HEK293 (cell line): ENCODE measurements at regions not wholly inside any gene's neighbourhood (a gene's known extent, or its start where the extent isn't known, plus 50 kb on each side); places are given as distances from the start of the nearest gene placed in this dataset.
"Not testable (repeated sequence)": the region's sequence is repeated elsewhere in the genome, so short reads cannot be mapped to it uniquely, and the experiment has no call there.

Experiments used
- ZNF785 ChIP-seq: fragments of 450-650 bp; formaldehyde crosslinking; IDR thresholded peaks from 2 replicates; pipeline ENCODE4 v1.5.1; 2016; ENCODE audit warnings: missing biosample characterization, missing genetic modification characterization
- ZNF791 ChIP-seq: fragments of 450-650 bp; formaldehyde crosslinking; IDR thresholded peaks from 2 replicates; pipeline ENCODE4 v1.5.1; 2016; ENCODE audit warnings: missing biosample characterization, missing genetic modification characterization
- TF ChIP-seq, protein P1 (sequence below): fragments of 450-650 bp; formaldehyde crosslinking; IDR thresholded peaks from 2 replicates; pipeline ENCODE4 v1.5.1; 2016; ENCODE audit warnings: missing biosample characterization, missing genetic modification characterization
- TF ChIP-seq, protein P2 (sequence below): fragments of 450-650 bp; formaldehyde crosslinking; IDR thresholded peaks from 2 replicates; pipeline ENCODE4 v1.5.1; 2016; ENCODE audit warnings: missing biosample characterization, missing genetic modification characterization, low read depth
- TF ChIP-seq, protein P3 (sequence below): fragments of 450-650 bp; formaldehyde crosslinking; IDR thresholded peaks from 2 replicates; pipeline ENCODE4 v1.5.1; 2016; ENCODE audit warnings: missing biosample characterization, missing genetic modification characterization, borderline replicate concordance
- TF ChIP-seq, protein P4 (sequence below): fragments of 450-650 bp; formaldehyde crosslinking; IDR thresholded peaks from 2 replicates; pipeline ENCODE4 v1.5.1; 2016; ENCODE audit warnings: missing biosample characterization, missing genetic modification characterization

DNA sequence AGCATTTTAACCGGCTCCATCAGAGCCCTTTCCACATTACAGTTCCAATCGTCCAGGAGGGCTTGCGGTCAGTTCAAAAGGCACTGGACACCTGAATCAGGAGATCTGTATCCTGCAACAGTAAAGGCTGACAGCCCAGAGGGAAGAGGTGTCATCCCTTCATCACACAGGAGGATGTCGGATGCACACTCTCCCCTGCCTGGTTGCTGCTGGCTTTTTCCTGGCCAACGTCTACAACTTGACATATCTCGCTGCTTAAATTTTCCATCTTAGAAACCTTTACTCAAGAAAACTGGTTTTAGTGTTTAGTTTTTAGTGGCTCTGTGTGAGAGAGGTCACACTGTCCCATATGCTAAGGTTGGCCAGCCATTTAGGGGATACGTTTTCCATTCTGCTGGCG, 78.7 kb upstream of the TNK2 start:
- TF ChIP-seq, protein P1, sequence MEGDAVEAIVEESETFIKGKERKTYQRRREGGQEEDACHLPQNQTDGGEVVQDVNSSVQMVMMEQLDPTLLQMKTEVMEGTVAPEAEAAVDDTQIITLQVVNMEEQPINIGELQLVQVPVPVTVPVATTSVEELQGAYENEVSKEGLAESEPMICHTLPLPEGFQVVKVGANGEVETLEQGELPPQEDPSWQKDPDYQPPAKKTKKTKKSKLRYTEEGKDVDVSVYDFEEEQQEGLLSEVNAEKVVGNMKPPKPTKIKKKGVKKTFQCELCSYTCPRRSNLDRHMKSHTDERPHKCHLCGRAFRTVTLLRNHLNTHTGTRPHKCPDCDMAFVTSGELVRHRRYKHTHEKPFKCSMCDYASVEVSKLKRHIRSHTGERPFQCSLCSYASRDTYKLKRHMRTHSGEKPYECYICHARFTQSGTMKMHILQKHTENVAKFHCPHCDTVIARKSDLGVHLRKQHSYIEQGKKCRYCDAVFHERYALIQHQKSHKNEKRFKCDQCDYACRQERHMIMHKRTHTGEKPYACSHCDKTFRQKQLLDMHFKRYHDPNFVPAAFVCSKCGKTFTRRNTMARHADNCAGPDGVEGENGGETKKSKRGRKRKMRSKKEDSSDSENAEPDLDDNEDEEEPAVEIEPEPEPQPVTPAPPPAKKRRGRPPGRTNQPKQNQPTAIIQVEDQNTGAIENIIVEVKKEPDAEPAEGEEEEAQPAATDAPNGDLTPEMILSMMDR (tag by site-specific recombination) = not testable (repeated sequence)
- TF ChIP-seq, protein P2, sequence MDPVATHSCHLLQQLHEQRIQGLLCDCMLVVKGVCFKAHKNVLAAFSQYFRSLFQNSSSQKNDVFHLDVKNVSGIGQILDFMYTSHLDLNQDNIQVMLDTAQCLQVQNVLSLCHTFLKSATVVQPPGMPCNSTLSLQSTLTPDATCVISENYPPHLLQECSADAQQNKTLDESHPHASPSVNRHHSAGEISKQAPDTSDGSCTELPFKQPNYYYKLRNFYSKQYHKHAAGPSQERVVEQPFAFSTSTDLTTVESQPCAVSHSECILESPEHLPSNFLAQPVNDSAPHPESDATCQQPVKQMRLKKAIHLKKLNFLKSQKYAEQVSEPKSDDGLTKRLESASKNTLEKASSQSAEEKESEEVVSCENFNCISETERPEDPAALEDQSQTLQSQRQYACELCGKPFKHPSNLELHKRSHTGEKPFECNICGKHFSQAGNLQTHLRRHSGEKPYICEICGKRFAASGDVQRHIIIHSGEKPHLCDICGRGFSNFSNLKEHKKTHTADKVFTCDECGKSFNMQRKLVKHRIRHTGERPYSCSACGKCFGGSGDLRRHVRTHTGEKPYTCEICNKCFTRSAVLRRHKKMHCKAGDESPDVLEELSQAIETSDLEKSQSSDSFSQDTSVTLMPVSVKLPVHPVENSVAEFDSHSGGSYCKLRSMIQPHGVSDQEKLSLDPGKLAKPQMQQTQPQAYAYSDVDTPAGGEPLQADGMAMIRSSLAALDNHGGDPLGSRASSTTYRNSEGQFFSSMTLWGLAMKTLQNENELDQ (tag by site-specific recombination) = not testable (repeated sequence)
- TF ChIP-seq, protein P3, sequence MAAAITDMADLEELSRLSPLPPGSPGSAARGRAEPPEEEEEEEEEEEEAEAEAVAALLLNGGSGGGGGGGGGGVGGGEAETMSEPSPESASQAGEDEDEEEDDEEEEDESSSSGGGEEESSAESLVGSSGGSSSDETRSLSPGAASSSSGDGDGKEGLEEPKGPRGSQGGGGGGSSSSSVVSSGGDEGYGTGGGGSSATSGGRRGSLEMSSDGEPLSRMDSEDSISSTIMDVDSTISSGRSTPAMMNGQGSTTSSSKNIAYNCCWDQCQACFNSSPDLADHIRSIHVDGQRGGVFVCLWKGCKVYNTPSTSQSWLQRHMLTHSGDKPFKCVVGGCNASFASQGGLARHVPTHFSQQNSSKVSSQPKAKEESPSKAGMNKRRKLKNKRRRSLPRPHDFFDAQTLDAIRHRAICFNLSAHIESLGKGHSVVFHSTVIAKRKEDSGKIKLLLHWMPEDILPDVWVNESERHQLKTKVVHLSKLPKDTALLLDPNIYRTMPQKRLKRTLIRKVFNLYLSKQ (tag by site-specific recombination) = not testable (repeated sequence)
- TF ChIP-seq, protein P4, sequence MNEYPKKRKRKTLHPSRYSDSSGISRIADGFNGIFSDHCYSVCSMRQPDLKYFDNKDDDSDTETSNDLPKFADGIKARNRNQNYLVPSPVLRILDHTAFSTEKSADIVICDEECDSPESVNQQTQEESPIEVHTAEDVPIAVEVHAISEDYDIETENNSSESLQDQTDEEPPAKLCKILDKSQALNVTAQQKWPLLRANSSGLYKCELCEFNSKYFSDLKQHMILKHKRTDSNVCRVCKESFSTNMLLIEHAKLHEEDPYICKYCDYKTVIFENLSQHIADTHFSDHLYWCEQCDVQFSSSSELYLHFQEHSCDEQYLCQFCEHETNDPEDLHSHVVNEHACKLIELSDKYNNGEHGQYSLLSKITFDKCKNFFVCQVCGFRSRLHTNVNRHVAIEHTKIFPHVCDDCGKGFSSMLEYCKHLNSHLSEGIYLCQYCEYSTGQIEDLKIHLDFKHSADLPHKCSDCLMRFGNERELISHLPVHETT (tag by site-specific recombination) = not testable (repeated sequence)
- not testable (repeated sequence) for TF ChIP-seq ZNF791 (tag by site-specific recombination); ZNF785
